ENCODE measurements at regions not wholly inside any gene's neighbourhood (a gene's known extent, or its start where the extent isn't known, plus 50 kb on each side); places are given as distances from the start of the nearest gene placed in this dataset.

DNA sequence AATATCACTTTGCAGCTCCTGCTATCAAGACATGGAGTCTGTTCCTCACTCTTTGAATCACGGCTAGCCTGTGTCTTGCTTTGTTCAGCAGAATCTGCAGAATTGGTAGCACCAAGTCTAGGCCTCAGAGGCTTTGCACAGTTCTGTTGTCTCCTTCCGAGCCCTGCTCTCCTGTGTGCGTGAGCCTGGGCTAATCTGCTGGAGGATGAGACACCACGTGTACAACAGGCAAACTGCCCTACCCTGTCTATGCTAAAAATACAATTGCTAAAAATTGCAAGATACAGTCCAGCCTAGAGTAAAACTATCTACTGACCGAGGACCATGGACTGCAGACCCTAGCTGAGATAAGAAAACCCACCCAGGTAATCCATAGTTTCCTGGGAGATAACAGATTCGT, 484.7 kb downstream of the NPIPA7 start:
- no peak for TF ChIP-seq EZH2 (IDR thresholded peaks at IDR 0.05; ENCODE audit: low read length, unreplicated experiment)
- TF ChIP-seq, protein P1, sequence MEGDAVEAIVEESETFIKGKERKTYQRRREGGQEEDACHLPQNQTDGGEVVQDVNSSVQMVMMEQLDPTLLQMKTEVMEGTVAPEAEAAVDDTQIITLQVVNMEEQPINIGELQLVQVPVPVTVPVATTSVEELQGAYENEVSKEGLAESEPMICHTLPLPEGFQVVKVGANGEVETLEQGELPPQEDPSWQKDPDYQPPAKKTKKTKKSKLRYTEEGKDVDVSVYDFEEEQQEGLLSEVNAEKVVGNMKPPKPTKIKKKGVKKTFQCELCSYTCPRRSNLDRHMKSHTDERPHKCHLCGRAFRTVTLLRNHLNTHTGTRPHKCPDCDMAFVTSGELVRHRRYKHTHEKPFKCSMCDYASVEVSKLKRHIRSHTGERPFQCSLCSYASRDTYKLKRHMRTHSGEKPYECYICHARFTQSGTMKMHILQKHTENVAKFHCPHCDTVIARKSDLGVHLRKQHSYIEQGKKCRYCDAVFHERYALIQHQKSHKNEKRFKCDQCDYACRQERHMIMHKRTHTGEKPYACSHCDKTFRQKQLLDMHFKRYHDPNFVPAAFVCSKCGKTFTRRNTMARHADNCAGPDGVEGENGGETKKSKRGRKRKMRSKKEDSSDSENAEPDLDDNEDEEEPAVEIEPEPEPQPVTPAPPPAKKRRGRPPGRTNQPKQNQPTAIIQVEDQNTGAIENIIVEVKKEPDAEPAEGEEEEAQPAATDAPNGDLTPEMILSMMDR (conservative IDR thresholded peaks at IDR 0.05; ENCODE audit: low read depth, low read length) = no peak
